ENCODE measurements at regions not wholly inside any gene's neighbourhood (a gene's known extent, or its start where the extent isn't known, plus 50 kb on each side); places are given as distances from the start of the nearest gene placed in this dataset.
"Not testable (repeated sequence)": the region's sequence is repeated elsewhere in the genome, so short reads cannot be mapped to it uniquely, and the experiment has no call there.

DNA sequence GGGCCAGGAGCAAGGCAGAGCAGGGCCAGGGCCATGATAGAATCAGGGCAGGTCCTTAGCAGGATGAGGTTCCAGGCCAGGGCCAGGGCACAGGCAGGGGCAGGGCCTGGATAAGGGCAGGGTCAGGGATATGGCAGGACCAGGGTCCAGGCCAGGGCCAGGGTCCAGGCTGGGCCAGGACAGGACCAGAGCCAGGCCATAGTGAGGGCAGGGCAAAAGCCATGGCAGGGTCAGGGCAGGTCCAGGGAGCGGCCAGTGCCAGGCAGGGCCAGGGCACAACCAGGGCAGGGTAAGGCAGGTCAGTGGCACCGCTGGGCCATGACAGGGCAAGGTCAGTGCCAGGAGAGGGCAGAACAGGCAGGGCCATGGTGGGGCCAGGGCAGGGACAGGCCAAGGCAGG is 152.2 kb downstream of the LIPI start:
- H3K36me3 ChIP-seq: no peaks in the 10 kb centered on the region
- WGBS: 100% methylated on average over 2 of the region's 2 CpGs
- no peak for DNase-seq (ENCODE audit: low spot score)
- H3K4me3 ChIP-seq: no peak overlapping the region
- H3K4me1 ChIP-seq (replicated peaks): no peaks in the 10 kb centered on the region
- no peak overlapping the region for H3K27ac ChIP-seq
- intact Hi-C loops (cut with DNase I): no loop called here
- H3K9me3 ChIP-seq: no peaks in the 10 kb centered on the region
- TF ChIP-seq POLR2AphosphoS5 (IDR thresholded peaks at IDR 0.05) (no peak), POLR2A (IDR thresholded peaks at IDR 0.05) (no peak)
- TF ChIP-seq, protein P1, sequence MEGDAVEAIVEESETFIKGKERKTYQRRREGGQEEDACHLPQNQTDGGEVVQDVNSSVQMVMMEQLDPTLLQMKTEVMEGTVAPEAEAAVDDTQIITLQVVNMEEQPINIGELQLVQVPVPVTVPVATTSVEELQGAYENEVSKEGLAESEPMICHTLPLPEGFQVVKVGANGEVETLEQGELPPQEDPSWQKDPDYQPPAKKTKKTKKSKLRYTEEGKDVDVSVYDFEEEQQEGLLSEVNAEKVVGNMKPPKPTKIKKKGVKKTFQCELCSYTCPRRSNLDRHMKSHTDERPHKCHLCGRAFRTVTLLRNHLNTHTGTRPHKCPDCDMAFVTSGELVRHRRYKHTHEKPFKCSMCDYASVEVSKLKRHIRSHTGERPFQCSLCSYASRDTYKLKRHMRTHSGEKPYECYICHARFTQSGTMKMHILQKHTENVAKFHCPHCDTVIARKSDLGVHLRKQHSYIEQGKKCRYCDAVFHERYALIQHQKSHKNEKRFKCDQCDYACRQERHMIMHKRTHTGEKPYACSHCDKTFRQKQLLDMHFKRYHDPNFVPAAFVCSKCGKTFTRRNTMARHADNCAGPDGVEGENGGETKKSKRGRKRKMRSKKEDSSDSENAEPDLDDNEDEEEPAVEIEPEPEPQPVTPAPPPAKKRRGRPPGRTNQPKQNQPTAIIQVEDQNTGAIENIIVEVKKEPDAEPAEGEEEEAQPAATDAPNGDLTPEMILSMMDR (IDR thresholded peaks at IDR 0.05): no peak
- H3K27me3 ChIP-seq (replicated peaks; ENCODE audit: insufficient read depth): no peaks in the 10 kb centered on the region

- H3K27me3 ChIP-seq (replicated peaks; ENCODE audit: insufficient read depth); H3K4me1 ChIP-seq (replicated peaks); H3K27ac ChIP-seq; H3K9me3 ChIP-seq; H3K4me3 ChIP-seq; DNase-seq (ENCODE audit: low spot score); H3K36me3 ChIP-seq; intact Hi-C loops (cut with DNase I): not testable (repeated sequence)
- 85% methylated on average over 8 of the region's 10 CpGs for WGBS
Observed at GRCh38 chr21:14057841-14058481, 152.8 kb downstream of the LIPI start.

GRCh38 chr21:14057313-14057712 is 153.4 kb downstream of the LIPI start:
- DNase-seq (ENCODE audit: low spot score): no peak

DNA sequence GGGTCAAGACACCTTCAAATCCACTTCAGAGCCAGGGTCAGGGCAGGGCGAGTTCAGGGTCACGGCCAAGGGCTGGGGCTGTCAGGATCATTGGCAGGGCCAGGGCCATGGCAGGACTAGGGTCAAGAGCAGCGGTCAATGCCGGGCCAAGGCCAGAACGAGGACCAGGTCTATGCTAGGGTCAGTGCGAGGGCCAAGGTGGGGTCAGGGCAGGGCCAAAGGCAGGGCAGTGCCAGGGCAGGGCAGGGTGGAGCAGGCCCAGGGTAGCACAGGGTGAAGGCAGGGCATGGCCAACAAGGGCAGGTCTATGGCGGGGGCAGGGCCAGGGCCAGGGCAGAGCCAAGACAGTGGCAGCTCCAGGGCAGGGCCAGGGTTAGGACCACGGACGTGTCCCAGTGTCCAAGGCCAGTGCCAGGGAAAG is 154.0 kb downstream of the LIPI start:
- DNase-seq (ENCODE audit: low spot score): no peak
- WGBS: 97% methylated on average over 9 of the region's 9 CpGs
- TF ChIP-seq POLR2AphosphoS5 (IDR thresholded peaks at IDR 0.05) (no peak), POLR2A (IDR thresholded peaks at IDR 0.05) (no peak)
- TF ChIP-seq, protein P1 (IDR thresholded peaks at IDR 0.05): no peak
- intact Hi-C loops (cut with DNase I): no loop called here
- Histone ChIP-seq H3K27ac (no peak overlapping the region), H3K27me3 (replicated peaks; ENCODE audit: insufficient read depth) (no peaks in the 10 kb centered on the region), H3K9me3 (no peaks in the 10 kb centered on the region), H3K4me1 (replicated peaks) (no peaks in the 10 kb centered on the region), H3K4me3 (no peak overlapping the region), H3K36me3 (no peaks in the 10 kb centered on the region)

More at GRCh38 chr21:14057313-14057712, 153.4 kb downstream of the LIPI start:
- no peaks in the 10 kb centered on the region for H3K36me3 ChIP-seq
- H3K27me3 ChIP-seq (replicated peaks; ENCODE audit: insufficient read depth): no peaks in the 10 kb centered on the region
- intact Hi-C loops (cut with DNase I): no loop called here
- no peak for TF ChIP-seq POLR2AphosphoS5 (IDR thresholded peaks at IDR 0.05)
- TF ChIP-seq POLR2A (IDR thresholded peaks at IDR 0.05): no peak
- TF ChIP-seq, protein P1 (IDR thresholded peaks at IDR 0.05): no peak
- H3K9me3 ChIP-seq: no peaks in the 10 kb centered on the region
- 96% methylated on average over 4 of the region's 4 CpGs for WGBS
- H3K4me1 ChIP-seq (replicated peaks): no peaks in the 10 kb centered on the region
- H3K4me3 ChIP-seq: no peak overlapping the region
- H3K27ac ChIP-seq: no peak overlapping the region

GRCh38 chr21:14055746-14056515 is 154.8 kb downstream of the LIPI start:
- H3K4me1 ChIP-seq (replicated peaks); H3K27ac ChIP-seq; H3K27me3 ChIP-seq (replicated peaks; ENCODE audit: insufficient read depth); H3K4me3 ChIP-seq; H3K36me3 ChIP-seq; DNase-seq (ENCODE audit: low spot score); H3K9me3 ChIP-seq; intact Hi-C loops (cut with DNase I): not testable (repeated sequence)
- WGBS: 99% methylated on average over 6 of the region's 6 CpGs

- 100% methylated on average over 3 of the region's 3 CpGs for WGBS
- Histone ChIP-seq H3K4me1 (replicated peaks) (no peaks in the 10 kb centered on the region), H3K36me3 (no peaks in the 10 kb centered on the region), H3K27me3 (replicated peaks; ENCODE audit: insufficient read depth) (no peaks in the 10 kb centered on the region), H3K27ac (no peak overlapping the region), H3K9me3 (no peaks in the 10 kb centered on the region), H3K4me3 (no peak overlapping the region)
- TF ChIP-seq POLR2AphosphoS5 (IDR thresholded peaks at IDR 0.05) (no peak), POLR2A (IDR thresholded peaks at IDR 0.05) (no peak)
- TF ChIP-seq, protein P1 (IDR thresholded peaks at IDR 0.05): no peak
- DNase-seq (ENCODE audit: low spot score): no peak
- intact Hi-C loops (cut with DNase I): no loop called here
Observed at GRCh38 chr21:14054682-14055081, 156.1 kb downstream of the LIPI start.

All from prostate gland (tissue), 2 donors.